ENCODE measurements at regions not wholly inside any gene's neighbourhood (a gene's known extent, or its start where the extent isn't known, plus 50 kb on each side); places are given as distances from the start of the nearest gene placed in this dataset.

DNA sequence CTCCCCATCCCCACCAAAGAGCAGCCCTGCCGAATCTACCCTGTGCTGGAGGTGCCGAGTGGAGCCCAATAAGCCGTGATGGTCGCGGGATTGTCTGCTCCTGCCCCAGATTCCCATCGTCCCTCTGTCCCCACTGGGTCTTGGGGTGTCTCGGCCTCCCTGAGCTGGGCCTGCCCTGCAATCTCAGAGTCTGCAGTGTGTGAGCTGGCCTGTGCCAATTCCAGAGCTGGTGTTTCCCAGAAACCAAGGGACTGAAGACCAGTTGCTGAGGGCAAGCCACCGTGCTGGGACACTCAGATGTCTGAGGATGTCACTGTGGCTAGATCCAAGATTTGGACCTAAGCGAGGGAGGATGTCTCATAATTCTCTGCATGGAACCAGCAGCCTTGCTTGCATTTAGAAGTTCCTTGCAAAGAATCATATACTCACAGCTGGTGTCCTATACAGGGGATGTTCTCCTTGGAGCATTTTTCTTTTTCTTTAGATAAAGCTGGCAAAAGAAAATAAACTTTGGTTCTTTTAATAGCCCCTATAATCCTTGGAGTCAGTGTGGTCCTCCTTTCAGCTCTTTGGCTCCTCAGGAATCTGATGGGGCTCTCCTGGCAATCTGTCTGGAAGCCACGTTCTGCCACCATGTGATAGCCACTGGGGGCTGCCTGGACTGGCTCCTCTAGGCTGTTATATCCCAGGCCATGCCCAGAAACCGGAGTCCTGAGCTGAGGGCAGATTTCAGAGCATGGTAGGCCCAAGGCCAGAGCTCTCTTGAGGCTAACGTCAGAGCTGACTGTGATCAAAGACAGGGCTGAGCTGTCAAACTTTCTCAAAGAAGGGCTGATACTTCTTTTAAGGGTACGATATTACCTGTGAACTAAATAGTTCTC is 140.1 kb upstream of the HAAO start:
- Histone ChIP-seq H3K4me3 (ENCODE audit: low read depth, low read length) (no peak overlapping the region), H3K9me3 (ENCODE audit: control insufficient read depth, insufficient read depth, low read length) (no peaks in the 10 kb centered on the region), H3K36me3 (ENCODE audit: control insufficient read depth, insufficient read depth, low read length) (no peaks in the 10 kb centered on the region), H3K27me3 (ENCODE audit: control insufficient read depth, insufficient read depth, low read length) (no peaks in the 10 kb centered on the region), H3K4me1 (ENCODE audit: control insufficient read depth, insufficient read depth, low read length) (peaks cover 76% of the 10 kb centered on the region), H3K27ac (ENCODE audit: low read depth, low read length) (peak overlapping the region; percentile 65)
- DNase-seq (ENCODE audit: low read depth in 4 of 6, low spot score in 6 of 6): no peak
- 75% methylated on average over 13 of the region's 13 CpGs for WGBS (ENCODE audit: insufficient coverage)

DNA sequence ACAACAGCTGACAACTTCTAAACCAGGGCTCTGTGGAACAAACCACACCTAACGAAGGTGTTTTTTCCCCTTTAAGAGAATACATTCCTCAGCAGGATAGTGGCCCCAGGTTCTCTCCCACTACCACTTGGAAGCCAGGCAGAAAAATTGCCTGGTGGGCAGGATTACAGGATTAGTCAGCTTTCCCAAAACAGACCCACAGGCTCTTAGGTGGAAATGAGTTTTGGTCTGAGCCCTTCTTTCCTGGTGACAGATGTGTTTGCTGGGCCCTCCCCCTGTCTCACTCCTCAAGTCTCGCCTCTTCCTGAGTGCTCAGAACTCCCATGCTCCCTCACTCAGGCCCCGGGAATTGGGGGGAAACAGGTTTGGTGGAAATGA is 139.4 kb upstream of the HAAO start:
- Histone ChIP-seq H3K36me3 (ENCODE audit: control insufficient read depth, insufficient read depth, low read length) (no peaks in the 10 kb centered on the region), H3K27me3 (ENCODE audit: control insufficient read depth, insufficient read depth, low read length) (no peaks in the 10 kb centered on the region), H3K9me3 (ENCODE audit: control insufficient read depth, insufficient read depth, low read length) (no peaks in the 10 kb centered on the region), H3K27ac (ENCODE audit: low read depth, low read length) (peak overlapping the region; percentile 65), H3K4me1 (ENCODE audit: control insufficient read depth, insufficient read depth, low read length) (peaks cover 80% of the 10 kb centered on the region), H3K4me3 (ENCODE audit: low read depth, low read length) (no peak overlapping the region)
- 79% methylated on average over 1 of the region's 3 CpGs for WGBS (ENCODE audit: insufficient coverage)
- DNase-seq (ENCODE audit: low read depth in 4 of 6, low spot score in 6 of 6): no peak

DNA sequence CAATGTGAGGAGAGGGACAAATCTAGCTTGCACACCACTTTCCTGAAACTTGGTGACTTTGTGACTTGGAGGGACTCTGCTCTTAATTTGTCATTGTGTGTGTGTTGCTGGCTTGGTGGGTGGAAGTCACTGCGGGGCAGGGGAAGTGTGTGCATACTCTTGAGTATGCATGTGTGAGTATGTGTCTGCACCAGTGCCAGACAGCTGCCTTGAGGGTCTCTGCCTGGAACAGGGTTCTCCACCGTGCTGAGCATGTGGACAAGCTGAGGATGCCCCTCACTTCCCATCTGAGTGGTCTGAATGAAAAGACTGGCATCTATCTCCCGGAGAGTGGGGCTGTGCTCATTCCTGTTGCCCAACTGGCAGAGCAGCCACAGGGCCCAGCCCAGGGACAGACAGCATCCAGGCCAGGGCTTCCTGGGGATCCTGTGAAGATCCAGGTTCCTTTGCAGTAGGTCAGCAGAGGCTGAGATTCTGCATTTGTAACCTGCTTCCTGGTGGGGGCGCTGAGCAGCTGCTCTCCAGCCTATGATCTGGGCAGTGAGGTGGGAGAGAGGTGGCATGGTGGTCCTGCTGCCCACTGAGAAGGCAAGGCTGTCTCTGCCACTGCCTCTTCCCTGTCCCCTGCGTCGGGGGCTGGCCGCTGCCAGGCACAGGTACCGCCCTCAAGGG is 138.9 kb upstream of the HAAO start:
- H3K36me3 ChIP-seq (ENCODE audit: control insufficient read depth, insufficient read depth, low read length): no peaks in the 10 kb centered on the region
- H3K27me3 ChIP-seq (ENCODE audit: control insufficient read depth, insufficient read depth, low read length): no peaks in the 10 kb centered on the region
- DNase-seq (ENCODE audit: low read depth in 4 of 6, low spot score in 6 of 6): no peak
- H3K9me3 ChIP-seq (ENCODE audit: control insufficient read depth, insufficient read depth, low read length): no peaks in the 10 kb centered on the region
- WGBS (ENCODE audit: insufficient coverage): 60% methylated on average over 6 of the region's 8 CpGs
- H3K4me3 ChIP-seq (ENCODE audit: low read depth, low read length): no peak overlapping the region
- H3K27ac ChIP-seq (ENCODE audit: low read depth, low read length): peak overlapping the region; percentile 65
- H3K4me1 ChIP-seq (ENCODE audit: control insufficient read depth, insufficient read depth, low read length): peaks cover 80% of the 10 kb centered on the region

DNA sequence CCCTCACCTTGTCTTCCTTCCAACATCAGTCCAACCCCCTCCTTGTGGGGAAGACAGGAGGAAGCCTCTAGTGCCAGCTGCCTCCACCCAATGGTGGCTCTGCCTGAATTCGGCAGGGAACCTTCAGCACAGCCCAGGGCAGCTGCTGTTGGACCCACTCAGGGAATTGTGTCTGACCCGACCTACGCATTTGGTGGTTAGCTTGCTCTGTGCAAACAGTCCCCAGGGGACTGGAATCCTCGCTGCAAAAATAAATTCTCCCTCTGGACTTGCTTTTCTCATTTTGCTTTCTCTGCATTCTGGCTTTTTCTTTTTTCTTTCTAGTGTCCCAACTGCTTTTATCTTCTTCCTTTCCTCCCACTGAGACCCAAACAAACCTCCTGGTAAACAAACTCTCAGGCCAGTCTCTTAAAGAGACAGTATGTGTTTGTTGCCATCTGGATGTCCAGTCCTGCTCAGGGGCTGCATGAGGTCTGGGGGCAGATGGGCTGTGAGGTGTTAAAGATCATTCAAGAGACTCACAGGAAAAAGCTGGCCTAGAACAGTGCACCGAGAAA is 137.7 kb upstream of the HAAO start:
- no peaks in the 10 kb centered on the region for H3K27me3 ChIP-seq (ENCODE audit: control insufficient read depth, insufficient read depth, low read length)
- peak overlapping the region; percentile 97 for H3K27ac ChIP-seq (ENCODE audit: low read depth, low read length)
- 16% methylated on average over 4 of the region's 5 CpGs for WGBS (ENCODE audit: insufficient coverage)
- H3K4me1 ChIP-seq (ENCODE audit: control insufficient read depth, insufficient read depth, low read length): peaks cover 85% of the 10 kb centered on the region
- DNase-seq (ENCODE audit: low read depth in 4 of 6, low spot score in 6 of 6): peak in 2 of 6 donors; percentile 37 to 74
- no peaks in the 10 kb centered on the region for H3K36me3 ChIP-seq (ENCODE audit: control insufficient read depth, insufficient read depth, low read length)
- H3K9me3 ChIP-seq (ENCODE audit: control insufficient read depth, insufficient read depth, low read length): no peaks in the 10 kb centered on the region
- H3K4me3 ChIP-seq (ENCODE audit: low read depth, low read length): no peak overlapping the region

DNA sequence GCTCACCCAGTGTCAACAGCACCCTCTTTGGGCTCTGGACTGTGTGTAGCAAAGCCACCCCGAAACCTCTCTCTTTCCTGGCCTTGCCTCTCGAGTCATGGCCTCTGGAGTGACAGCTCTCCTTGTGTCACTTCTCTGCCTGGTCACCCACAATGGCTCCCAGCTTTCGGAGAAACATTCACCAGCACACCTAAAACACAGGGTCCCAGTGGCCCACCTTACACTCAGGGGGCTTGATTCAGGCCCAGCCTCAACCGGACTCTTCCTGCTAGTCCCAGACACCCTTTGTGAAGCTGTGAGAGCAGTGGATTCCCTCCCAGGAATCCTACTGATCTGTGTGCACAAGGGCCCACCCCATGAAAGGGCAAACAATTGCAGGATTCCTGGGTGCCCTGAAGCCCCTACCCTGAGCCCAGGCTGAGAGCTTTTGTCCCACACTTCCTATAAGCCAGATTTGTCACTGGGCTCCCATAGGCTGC is 137.2 kb upstream of the HAAO start:
- no peak for DNase-seq (ENCODE audit: low read depth in 4 of 6, low spot score in 6 of 6)
- no peak overlapping the region for H3K4me3 ChIP-seq (ENCODE audit: low read depth, low read length)
- peak overlapping the region; percentile 97 for H3K27ac ChIP-seq (ENCODE audit: low read depth, low read length)
- no peaks in the 10 kb centered on the region for H3K9me3 ChIP-seq (ENCODE audit: control insufficient read depth, insufficient read depth, low read length)
- H3K36me3 ChIP-seq (ENCODE audit: control insufficient read depth, insufficient read depth, low read length): no peaks in the 10 kb centered on the region
- peaks cover 86% of the 10 kb centered on the region for H3K4me1 ChIP-seq (ENCODE audit: control insufficient read depth, insufficient read depth, low read length)
- no peaks in the 10 kb centered on the region for H3K27me3 ChIP-seq (ENCODE audit: control insufficient read depth, insufficient read depth, low read length)
- WGBS (ENCODE audit: insufficient coverage): 83% methylated on average over 4 of the region's 4 CpGs

DNA sequence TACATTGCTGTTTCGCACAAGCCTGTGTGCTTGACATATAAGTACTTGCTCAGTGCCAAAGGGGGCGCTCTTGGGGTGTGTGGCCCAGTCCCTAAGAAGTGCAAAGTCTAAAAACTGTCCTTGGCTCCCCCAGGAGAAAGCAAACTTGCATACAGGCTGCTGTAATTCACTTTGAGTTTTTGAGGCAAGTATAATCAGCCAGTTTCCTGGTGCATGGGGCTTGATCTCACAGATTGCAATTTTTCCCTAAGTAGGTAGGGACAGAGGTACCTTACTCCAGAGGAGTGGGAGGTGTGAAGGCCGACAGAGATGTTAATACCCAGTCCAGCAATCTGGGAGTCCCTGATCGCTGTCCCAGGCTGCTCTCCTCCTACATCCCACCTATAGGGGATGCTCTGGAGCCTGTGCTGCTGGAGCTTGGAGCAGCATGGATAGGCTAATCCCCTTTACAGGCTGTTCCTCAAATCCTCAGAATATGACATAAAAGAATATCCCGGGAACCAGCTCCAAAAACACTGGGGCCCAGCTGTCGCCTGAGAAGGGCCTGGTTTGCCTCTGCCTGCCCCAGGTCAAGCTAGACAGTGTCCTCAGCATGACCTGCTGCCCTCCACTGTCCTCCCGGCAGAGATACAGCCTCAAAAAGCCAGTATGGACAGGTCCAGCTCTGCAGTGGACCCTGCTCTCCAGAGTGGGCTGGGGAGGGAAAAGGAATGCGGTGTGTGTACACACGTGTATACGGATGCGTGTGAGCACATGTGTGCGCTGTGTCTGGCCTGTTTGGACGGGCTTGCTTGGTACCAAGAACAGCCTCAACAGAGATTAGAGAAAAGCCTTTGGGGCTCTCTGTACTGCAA is 136.5 kb upstream of the HAAO start:
- H3K9me3 ChIP-seq (ENCODE audit: control insufficient read depth, insufficient read depth, low read length): no peaks in the 10 kb centered on the region
- no peak overlapping the region for H3K4me3 ChIP-seq (ENCODE audit: low read depth, low read length)
- H3K27ac ChIP-seq (ENCODE audit: low read depth, low read length): peak overlapping the region; percentile 97
- H3K27me3 ChIP-seq (ENCODE audit: control insufficient read depth, insufficient read depth, low read length): no peaks in the 10 kb centered on the region
- no peaks in the 10 kb centered on the region for H3K36me3 ChIP-seq (ENCODE audit: control insufficient read depth, insufficient read depth, low read length)
- 83% methylated on average over 12 of the region's 13 CpGs for WGBS (ENCODE audit: insufficient coverage)
- DNase-seq (ENCODE audit: low read depth in 4 of 6, low spot score in 6 of 6): peak in 1 of 6 donors; percentile 32
- peaks cover 85% of the 10 kb centered on the region for H3K4me1 ChIP-seq (ENCODE audit: control insufficient read depth, insufficient read depth, low read length)

DNA sequence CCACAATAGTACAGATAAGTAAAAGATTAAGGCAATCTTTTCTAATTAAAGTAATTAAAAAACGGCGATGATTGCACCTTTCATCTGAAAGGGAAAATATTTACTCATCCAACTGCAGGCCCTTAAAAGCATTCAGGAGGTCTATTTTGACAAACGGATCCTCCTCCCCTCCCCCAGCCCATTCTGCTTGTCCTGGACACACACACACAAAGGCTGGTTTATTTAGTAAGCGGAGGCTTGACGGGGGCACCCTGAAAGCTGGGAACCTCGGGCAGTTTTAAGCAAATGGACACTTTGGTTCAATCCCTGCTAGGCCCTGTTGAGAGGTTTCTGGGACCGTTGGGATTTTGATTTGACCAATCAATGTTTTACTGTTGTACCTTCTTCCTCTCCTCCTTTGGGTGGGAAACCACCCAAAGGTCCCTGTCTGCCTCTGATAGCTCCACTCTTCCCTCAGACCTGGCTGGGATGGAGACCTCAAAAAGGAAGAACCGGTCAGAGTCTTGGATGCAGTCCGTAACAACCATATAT is 135.8 kb upstream of the HAAO start:
- Histone ChIP-seq H3K9me3 (ENCODE audit: control insufficient read depth, insufficient read depth, low read length) (no peaks in the 10 kb centered on the region), H3K27me3 (ENCODE audit: control insufficient read depth, insufficient read depth, low read length) (no peaks in the 10 kb centered on the region), H3K4me3 (ENCODE audit: low read depth, low read length) (no peak overlapping the region), H3K4me1 (ENCODE audit: control insufficient read depth, insufficient read depth, low read length) (peaks cover 92% of the 10 kb centered on the region), H3K36me3 (ENCODE audit: control insufficient read depth, insufficient read depth, low read length) (no peaks in the 10 kb centered on the region), H3K27ac (ENCODE audit: low read depth, low read length) (peak overlapping the region; percentile 97)
- peak in 2 of 6 donors; percentile 52 to 55 for DNase-seq (ENCODE audit: low read depth in 4 of 6, low spot score in 6 of 6)
- 40% methylated on average over 6 of the region's 9 CpGs for WGBS (ENCODE audit: insufficient coverage)

DNA sequence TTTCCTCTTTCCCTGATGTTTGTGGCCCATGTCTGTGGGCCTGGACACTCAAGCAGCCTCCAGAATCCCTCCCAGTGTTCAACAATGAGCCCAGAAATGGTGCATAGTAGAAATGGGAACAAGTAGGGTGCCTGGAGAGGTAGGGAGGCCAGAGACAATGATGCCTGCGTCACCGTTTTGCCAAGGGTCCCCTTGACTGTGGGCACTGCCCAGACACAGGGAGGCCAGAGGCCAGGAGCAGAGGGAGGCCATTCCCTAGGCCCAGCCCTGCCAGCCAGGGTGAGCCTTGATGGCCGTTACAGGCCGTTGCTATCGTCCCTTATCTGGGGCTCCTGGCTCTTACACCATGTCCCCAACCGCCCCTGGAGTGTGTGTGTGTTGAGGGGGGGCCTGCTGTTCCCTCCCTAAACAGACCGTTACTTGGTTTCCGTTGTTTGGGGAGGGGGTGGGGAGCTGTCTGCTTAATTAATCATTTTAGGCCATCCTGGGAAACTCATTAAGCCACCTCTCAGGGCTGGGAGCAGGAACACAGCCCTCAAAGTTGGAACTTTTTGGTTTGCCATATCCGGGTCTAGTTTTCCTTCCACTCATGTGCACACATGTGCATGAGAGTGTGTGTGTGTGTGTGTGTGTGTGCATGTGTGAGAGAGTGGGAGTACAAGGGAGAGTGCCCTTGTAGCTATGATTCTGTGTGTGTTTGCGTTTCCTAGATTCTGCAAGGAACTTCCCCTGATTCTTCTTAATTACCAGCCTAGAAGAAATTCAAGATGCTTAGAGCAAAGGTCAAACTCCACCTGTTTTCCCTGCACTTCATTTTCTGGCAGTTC is 135.2 kb upstream of the HAAO start:
- WGBS (ENCODE audit: insufficient coverage): 56% methylated on average over 3 of the region's 10 CpGs
- Histone ChIP-seq H3K9me3 (ENCODE audit: control insufficient read depth, insufficient read depth, low read length) (no peaks in the 10 kb centered on the region), H3K27me3 (ENCODE audit: control insufficient read depth, insufficient read depth, low read length) (no peaks in the 10 kb centered on the region), H3K4me1 (ENCODE audit: control insufficient read depth, insufficient read depth, low read length) (peaks cover 95% of the 10 kb centered on the region), H3K36me3 (ENCODE audit: control insufficient read depth, insufficient read depth, low read length) (no peaks in the 10 kb centered on the region), H3K27ac (ENCODE audit: low read depth, low read length) (peak overlapping the region; percentile 97), H3K4me3 (ENCODE audit: low read depth, low read length) (no peak overlapping the region)
- peak in 2 of 6 donors; percentile 37 to 47 for DNase-seq (ENCODE audit: low read depth in 4 of 6, low spot score in 6 of 6)

All from spinal cord (tissue), 9 donors.